GM23248 (cell line): ENCODE measurements at regions not wholly inside any gene's neighbourhood (a gene's known extent, or its start where the extent isn't known, plus 50 kb on each side); places are given as distances from the start of the nearest gene placed in this dataset.
"Not testable (repeated sequence)": the region's sequence is repeated elsewhere in the genome, so short reads cannot be mapped to it uniquely, and the experiment has no call there.

ENCODE experiments used
- EZH2 ChIP-seq: fragments of 200-600 bp; sonication (generic); IDR thresholded peaks from 2 replicates; pipeline ENCODE4 v1.6.1; 2018; ENCODE audit warnings: antibody characterized with exemption, mild to moderate bottlenecking; ENCODE audit not compliant: insufficient read depth, poor library complexity, severe bottlenecking
- EZH2phosphoT487 ChIP-seq: fragments of 200-600 bp; sonication (generic); IDR thresholded peaks from 2 replicates; pipeline ENCODE4 v1.6.1; 2018; ENCODE audit warnings: antibody characterized with exemption, moderate library complexity, mild to moderate bottlenecking, low read depth; ENCODE audit not compliant: insufficient read depth

GRCh38 chr20:47908361-47909035 is 123.2 kb upstream of the SULF2 start:
- not testable (repeated sequence) for TF ChIP-seq EZH2, EZH2phosphoT487
